ENCODE measurements at regions not wholly inside any gene's neighbourhood (a gene's known extent, or its start where the extent isn't known, plus 50 kb on each side); places are given as distances from the start of the nearest gene placed in this dataset.

DNA sequence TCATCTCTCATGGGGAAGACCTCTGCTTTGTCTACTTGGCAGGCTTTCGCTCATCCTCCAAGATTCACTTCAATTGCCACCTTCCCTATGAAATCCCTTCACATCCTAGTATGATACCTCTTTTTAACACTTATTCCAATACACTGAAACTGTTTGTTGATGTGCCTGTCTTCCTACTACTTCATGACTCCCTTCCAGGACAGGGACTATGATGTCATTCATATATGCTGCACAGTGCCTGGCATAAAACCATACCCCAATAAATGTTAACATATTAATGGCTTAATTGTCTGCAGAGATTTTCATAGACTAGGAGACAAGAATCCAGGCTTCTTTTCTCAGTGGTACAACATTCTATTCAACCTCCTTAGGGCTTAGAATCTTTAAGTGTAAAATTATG is 215.5 kb downstream of the ZNF608 start:
- ATAC-seq (ENCODE audit: low read depth) (no peak), DNase-seq (no peak)
- Histone ChIP-seq H3K36me3 (replicated peaks in 1 of 2; ENCODE audit: control extremely low read depth in 1 of 2, control insufficient read depth in 1 of 2, extremely low read depth in 1 of 2, insufficient read depth in 2 of 2, low read length in 1 of 2) (no peaks in the 10 kb centered on the region), H3K9me3 (ENCODE audit: control extremely low read depth in 1 of 3, control insufficient read depth in 2 of 3, insufficient read depth in 1 of 3, low read length in 2 of 3) (no peaks in the 10 kb centered on the region), H3K79me2 (ENCODE audit: control insufficient read depth, insufficient read depth, low read length) (no peaks in the 10 kb centered on the region), H3K4me1 (ENCODE audit: control insufficient read depth in 2 of 2, insufficient read depth in 2 of 2, low read length in 2 of 2) (no peaks in the 10 kb centered on the region), H3K9ac (ENCODE audit: low read length) (no peak overlapping the region), H3K27me3 (replicated peaks in 1 of 4; ENCODE audit: control extremely low read depth in 1 of 4, control insufficient read depth in 3 of 4, insufficient read depth in 4 of 4, low read length in 3 of 4) (no peaks in the 10 kb centered on the region), H3K4me2 (replicated peaks; ENCODE audit: low read depth, low read length, poor library complexity, severe bottlenecking) (no peak overlapping the region), H4K20me1 (ENCODE audit: control insufficient read depth, insufficient read depth, low read length, poor library complexity, severe bottlenecking) (no peaks in the 10 kb centered on the region), H3K27ac (ENCODE audit: low read length in 2 of 2) (no peak overlapping the region), H3K4me3 (ENCODE audit: control extremely low read depth in 1 of 5, extremely low read depth in 1 of 5, insufficient read depth in 1 of 5, low read depth in 2 of 5, low read length in 4 of 5) (no peak overlapping the region), H2AFZ (ENCODE audit: insufficient read depth, low read depth, low read length, poor library complexity, severe bottlenecking) (no peak overlapping the region)
- CTCF ChIA-PET: no interaction called here
- H3K4me1 Mint-ChIP-seq: peaks cover 8% of the 10 kb centered on the region
- intact Hi-C loops (cut with micrococcal nuclease): no loop called here
- TF ChIP-seq, protein P1, sequence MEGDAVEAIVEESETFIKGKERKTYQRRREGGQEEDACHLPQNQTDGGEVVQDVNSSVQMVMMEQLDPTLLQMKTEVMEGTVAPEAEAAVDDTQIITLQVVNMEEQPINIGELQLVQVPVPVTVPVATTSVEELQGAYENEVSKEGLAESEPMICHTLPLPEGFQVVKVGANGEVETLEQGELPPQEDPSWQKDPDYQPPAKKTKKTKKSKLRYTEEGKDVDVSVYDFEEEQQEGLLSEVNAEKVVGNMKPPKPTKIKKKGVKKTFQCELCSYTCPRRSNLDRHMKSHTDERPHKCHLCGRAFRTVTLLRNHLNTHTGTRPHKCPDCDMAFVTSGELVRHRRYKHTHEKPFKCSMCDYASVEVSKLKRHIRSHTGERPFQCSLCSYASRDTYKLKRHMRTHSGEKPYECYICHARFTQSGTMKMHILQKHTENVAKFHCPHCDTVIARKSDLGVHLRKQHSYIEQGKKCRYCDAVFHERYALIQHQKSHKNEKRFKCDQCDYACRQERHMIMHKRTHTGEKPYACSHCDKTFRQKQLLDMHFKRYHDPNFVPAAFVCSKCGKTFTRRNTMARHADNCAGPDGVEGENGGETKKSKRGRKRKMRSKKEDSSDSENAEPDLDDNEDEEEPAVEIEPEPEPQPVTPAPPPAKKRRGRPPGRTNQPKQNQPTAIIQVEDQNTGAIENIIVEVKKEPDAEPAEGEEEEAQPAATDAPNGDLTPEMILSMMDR (IDR thresholded peaks at IDR 0.05): no peak
- TF ChIP-seq EZH2 (IDR thresholded peaks at IDR 0.05; ENCODE audit: borderline replicate concordance, insufficient read depth, low read depth, low read length, poor library complexity, severe bottlenecking): no peak
- POLR2A ChIA-PET: no interaction called here
- no peak overlapping the region for H3K27ac Mint-ChIP-seq
- H3K9me3 Mint-ChIP-seq (ENCODE audit: insufficient read depth): no peaks in the 10 kb centered on the region
- 86% methylated on average over 1 of the region's 1 CpG for WGBS (ENCODE audit: insufficient coverage)
- peaks cover 4% of the 10 kb centered on the region for H3K27me3 Mint-ChIP-seq
- no peak overlapping the region for H3K4me3 Mint-ChIP-seq

DNA sequence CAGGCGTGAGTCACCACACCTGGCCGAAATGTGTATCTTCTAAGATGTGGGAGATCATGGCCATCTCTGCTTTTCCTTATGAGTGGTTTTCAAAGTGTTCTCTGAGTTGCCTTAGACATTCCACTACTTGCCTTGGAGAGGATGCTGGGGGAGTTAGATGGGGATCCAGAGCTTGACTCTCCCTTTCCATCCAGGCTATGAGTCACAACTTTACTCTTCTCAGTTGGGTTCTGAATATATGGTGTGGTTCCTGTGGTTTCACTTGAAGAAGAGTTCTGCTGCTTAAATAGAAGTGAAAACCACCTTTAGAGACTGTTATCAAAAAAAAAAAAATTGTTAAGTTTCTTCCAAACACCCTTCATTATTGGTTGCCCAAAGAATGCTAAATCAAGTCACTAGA is 217.6 kb downstream of the ZNF608 start:
- ATAC-seq (ENCODE audit: low read depth) (no peak), DNase-seq (no peak)
- Histone ChIP-seq H3K36me3 (replicated peaks in 1 of 2; ENCODE audit: control extremely low read depth in 1 of 2, control insufficient read depth in 1 of 2, extremely low read depth in 1 of 2, insufficient read depth in 2 of 2, low read length in 1 of 2) (no peaks in the 10 kb centered on the region), H3K9ac (ENCODE audit: low read length) (no peak overlapping the region), H3K9me3 (ENCODE audit: control extremely low read depth in 1 of 3, control insufficient read depth in 2 of 3, insufficient read depth in 1 of 3, low read length in 2 of 3) (no peaks in the 10 kb centered on the region), H2AFZ (ENCODE audit: insufficient read depth, low read depth, low read length, poor library complexity, severe bottlenecking) (no peak overlapping the region), H3K79me2 (ENCODE audit: control insufficient read depth, insufficient read depth, low read length) (no peaks in the 10 kb centered on the region), H3K4me3 (ENCODE audit: control extremely low read depth in 1 of 5, extremely low read depth in 1 of 5, insufficient read depth in 1 of 5, low read depth in 2 of 5, low read length in 4 of 5) (no peak overlapping the region), H3K4me1 (ENCODE audit: control insufficient read depth in 2 of 2, insufficient read depth in 2 of 2, low read length in 2 of 2) (peaks cover 11 to 12% of the 10 kb centered on the region in 2 donors), H3K27ac (ENCODE audit: low read length in 2 of 2) (no peak overlapping the region), H3K4me2 (replicated peaks; ENCODE audit: low read depth, low read length, poor library complexity, severe bottlenecking) (no peak overlapping the region), H3K27me3 (replicated peaks in 1 of 4; ENCODE audit: control extremely low read depth in 1 of 4, control insufficient read depth in 3 of 4, insufficient read depth in 4 of 4, low read length in 3 of 4) (no peaks in the 10 kb centered on the region), H4K20me1 (ENCODE audit: control insufficient read depth, insufficient read depth, low read length, poor library complexity, severe bottlenecking) (no peaks in the 10 kb centered on the region)
- Mint-ChIP-seq H3K4me3 (no peak overlapping the region), H3K4me1 (peaks cover 22% of the 10 kb centered on the region), H3K27me3 (peaks cover 4% of the 10 kb centered on the region), H3K27ac (no peak overlapping the region), H3K9me3 (ENCODE audit: insufficient read depth) (no peaks in the 10 kb centered on the region)
- intact Hi-C loops (cut with micrococcal nuclease): loop anchor here (10.0 kb wide), 3 partner anchors 306 to 476 kb away; no protein-coding TSS in a partner anchor
- no CpG with 5 or more reads among the region's 2 CpGs for WGBS (ENCODE audit: insufficient coverage)
- TF ChIP-seq EZH2 (IDR thresholded peaks at IDR 0.05; ENCODE audit: borderline replicate concordance, insufficient read depth, low read depth, low read length, poor library complexity, severe bottlenecking): no peak
- TF ChIP-seq, protein P1 (IDR thresholded peaks at IDR 0.05): no peak
- ChIA-PET CTCF (interaction anchor here (0.7 kb wide), 2 partner anchors 235 to 239 kb away, joined by 3 to 5 read pairs; no protein-coding TSS in a partner anchor), POLR2A (no interaction called here)
